Uterus (tissue), 2 donors: ENCODE measurements at regions not wholly inside any gene's neighbourhood (a gene's known extent, or its start where the extent isn't known, plus 50 kb on each side); places are given as distances from the start of the nearest gene placed in this dataset.
"Not testable (repeated sequence)": the region's sequence is repeated elsewhere in the genome, so short reads cannot be mapped to it uniquely, and the experiment has no call there.

Experiments used
- POLR2A ChIP-seq, 2 donors: fragments of 450-650 bp; IDR thresholded peaks; one replicate each; pipeline ENCODE4 v1.6.1; 2016; ENCODE audit warnings: antibody characterized with exemption in 2 of 2, mild to moderate bottlenecking in 1 of 2, moderate library complexity in 1 of 2
- TF ChIP-seq, protein P1 (sequence below), 4 experiments: fragments of 200-600 bp in 2 of 4; fragments of 450-650 bp in 2 of 4; sonication (generic) in 2 of 4; IDR thresholded peaks; one replicate each; pipeline ENCODE4 v1.5.1; 2016 to 2019; ENCODE audit warnings: antibody characterized with exemption in 4 of 4, mild to moderate bottlenecking in 2 of 4, moderate library complexity in 1 of 4

DNA sequence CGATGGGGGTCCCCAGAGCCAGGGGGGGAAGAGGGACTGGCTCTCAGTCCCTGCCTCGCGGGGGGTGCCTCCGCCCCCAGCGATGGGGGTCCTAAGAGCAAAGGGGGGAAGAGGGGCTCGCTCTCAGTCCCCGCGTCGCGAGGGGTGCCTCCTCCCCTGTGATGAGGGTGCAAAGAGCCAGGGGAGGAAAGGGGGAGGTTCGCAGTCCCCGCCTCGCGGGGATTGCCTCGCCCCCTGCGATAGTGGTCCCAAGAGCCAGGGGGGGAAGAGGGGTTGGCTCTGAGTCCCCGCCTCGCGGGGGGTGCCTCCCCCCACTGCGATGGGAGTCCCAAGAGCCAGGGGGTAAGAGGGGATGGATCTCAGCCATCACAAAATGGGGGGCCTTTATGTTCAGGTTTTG, 168.5 kb downstream of the ATP6V0E2 start:
- TF ChIP-seq, protein P1, sequence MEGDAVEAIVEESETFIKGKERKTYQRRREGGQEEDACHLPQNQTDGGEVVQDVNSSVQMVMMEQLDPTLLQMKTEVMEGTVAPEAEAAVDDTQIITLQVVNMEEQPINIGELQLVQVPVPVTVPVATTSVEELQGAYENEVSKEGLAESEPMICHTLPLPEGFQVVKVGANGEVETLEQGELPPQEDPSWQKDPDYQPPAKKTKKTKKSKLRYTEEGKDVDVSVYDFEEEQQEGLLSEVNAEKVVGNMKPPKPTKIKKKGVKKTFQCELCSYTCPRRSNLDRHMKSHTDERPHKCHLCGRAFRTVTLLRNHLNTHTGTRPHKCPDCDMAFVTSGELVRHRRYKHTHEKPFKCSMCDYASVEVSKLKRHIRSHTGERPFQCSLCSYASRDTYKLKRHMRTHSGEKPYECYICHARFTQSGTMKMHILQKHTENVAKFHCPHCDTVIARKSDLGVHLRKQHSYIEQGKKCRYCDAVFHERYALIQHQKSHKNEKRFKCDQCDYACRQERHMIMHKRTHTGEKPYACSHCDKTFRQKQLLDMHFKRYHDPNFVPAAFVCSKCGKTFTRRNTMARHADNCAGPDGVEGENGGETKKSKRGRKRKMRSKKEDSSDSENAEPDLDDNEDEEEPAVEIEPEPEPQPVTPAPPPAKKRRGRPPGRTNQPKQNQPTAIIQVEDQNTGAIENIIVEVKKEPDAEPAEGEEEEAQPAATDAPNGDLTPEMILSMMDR (IDR thresholded peaks at IDR 0.05): not testable (repeated sequence)
- TF ChIP-seq POLR2A (IDR thresholded peaks at IDR 0.05): not testable (repeated sequence)
